Ishikawa (cell line): ENCODE measurements at regions not wholly inside any gene's neighbourhood (a gene's known extent, or its start where the extent isn't known, plus 50 kb on each side); places are given as distances from the start of the nearest gene placed in this dataset.

Experiments used
- CEBPB ChIP-seq: IDR thresholded peaks from 2 replicates; pipeline ENCODE4 v1.6.1; 2012
- CREB1 ChIP-seq: IDR thresholded peaks from 2 replicates; pipeline ENCODE4 v1.6.1; 2012; ENCODE audit warnings: low read depth
- EGR1 ChIP-seq: IDR thresholded peaks from 2 replicates; pipeline ENCODE4 v1.6.1; 2012
- EP300 ChIP-seq: IDR thresholded peaks from 2 replicates; pipeline ENCODE4 v1.6.1; 2012; ENCODE audit warnings: borderline replicate concordance
- FOXM1 ChIP-seq: IDR thresholded peaks from 2 replicates; pipeline ENCODE4 v1.6.1; 2012; ENCODE audit warnings: low read depth, borderline replicate concordance
- NFIC ChIP-seq: IDR thresholded peaks from 2 replicates; pipeline ENCODE4 v1.6.1; 2012
- RAD21 ChIP-seq: IDR thresholded peaks from 2 replicates; pipeline ENCODE4 v1.6.1; 2012; ENCODE audit warnings: low read depth
- TAF1 ChIP-seq: IDR thresholded peaks from 2 replicates; pipeline ENCODE4 v1.6.1; 2012; ENCODE audit warnings: low read depth, mild to moderate bottlenecking
- TCF12 ChIP-seq: IDR thresholded peaks from 2 replicates; pipeline ENCODE4 v1.6.1; 2012; ENCODE audit warnings: low read depth
- TEAD4 ChIP-seq: IDR thresholded peaks from 2 replicates; pipeline ENCODE4 v1.6.1; 2012
- YY1 ChIP-seq: IDR thresholded peaks from 2 replicates; pipeline ENCODE4 v1.6.1; 2012; ENCODE audit warnings: low read depth
- ZBTB7A ChIP-seq: IDR thresholded peaks from 2 replicates; pipeline ENCODE4 v1.6.1; 2012; ENCODE audit warnings: low read depth
- TF ChIP-seq, protein P1 (sequence below): IDR thresholded peaks from 2 replicates; pipeline ENCODE4 v1.6.1; 2012; ENCODE audit warnings: low read depth, mild to moderate bottlenecking
- TF ChIP-seq, protein P2 (sequence below): IDR thresholded peaks from 2 replicates; pipeline ENCODE4 v1.6.1; 2012
- TF ChIP-seq, protein P3 (sequence below): IDR thresholded peaks from 2 replicates; pipeline ENCODE4 v1.6.1; 2012

DNA sequence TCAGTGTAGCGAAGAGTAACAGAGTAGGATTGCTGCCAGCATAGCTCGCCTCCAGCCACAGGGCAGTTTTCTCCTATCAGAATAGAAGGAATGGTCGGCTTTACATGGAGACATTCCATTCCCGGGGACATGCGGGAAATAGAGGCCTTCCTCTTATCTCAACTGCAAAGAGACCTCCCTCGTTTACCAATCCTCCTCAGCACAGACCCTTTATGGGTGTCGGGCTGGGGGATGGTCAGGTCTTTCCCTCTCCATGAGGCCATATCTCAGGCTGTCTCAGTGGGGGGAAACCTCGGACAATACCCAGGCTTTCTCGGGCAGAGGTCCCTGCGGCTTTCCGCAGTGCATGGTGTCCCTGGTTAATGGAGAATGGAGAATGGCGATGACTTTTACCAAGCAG is 285.0 kb downstream of the ASMT start:
- no peak for TF ChIP-seq ZBTB7A
- TF ChIP-seq, protein P1, sequence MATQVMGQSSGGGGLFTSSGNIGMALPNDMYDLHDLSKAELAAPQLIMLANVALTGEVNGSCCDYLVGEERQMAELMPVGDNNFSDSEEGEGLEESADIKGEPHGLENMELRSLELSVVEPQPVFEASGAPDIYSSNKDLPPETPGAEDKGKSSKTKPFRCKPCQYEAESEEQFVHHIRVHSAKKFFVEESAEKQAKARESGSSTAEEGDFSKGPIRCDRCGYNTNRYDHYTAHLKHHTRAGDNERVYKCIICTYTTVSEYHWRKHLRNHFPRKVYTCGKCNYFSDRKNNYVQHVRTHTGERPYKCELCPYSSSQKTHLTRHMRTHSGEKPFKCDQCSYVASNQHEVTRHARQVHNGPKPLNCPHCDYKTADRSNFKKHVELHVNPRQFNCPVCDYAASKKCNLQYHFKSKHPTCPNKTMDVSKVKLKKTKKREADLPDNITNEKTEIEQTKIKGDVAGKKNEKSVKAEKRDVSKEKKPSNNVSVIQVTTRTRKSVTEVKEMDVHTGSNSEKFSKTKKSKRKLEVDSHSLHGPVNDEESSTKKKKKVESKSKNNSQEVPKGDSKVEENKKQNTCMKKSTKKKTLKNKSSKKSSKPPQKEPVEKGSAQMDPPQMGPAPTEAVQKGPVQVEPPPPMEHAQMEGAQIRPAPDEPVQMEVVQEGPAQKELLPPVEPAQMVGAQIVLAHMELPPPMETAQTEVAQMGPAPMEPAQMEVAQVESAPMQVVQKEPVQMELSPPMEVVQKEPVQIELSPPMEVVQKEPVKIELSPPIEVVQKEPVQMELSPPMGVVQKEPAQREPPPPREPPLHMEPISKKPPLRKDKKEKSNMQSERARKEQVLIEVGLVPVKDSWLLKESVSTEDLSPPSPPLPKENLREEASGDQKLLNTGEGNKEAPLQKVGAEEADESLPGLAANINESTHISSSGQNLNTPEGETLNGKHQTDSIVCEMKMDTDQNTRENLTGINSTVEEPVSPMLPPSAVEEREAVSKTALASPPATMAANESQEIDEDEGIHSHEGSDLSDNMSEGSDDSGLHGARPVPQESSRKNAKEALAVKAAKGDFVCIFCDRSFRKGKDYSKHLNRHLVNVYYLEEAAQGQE: no peak
- no peak for TF ChIP-seq RAD21
- TF ChIP-seq CEBPB: no peak
- no peak for TF ChIP-seq EGR1
- TF ChIP-seq, protein P2, sequence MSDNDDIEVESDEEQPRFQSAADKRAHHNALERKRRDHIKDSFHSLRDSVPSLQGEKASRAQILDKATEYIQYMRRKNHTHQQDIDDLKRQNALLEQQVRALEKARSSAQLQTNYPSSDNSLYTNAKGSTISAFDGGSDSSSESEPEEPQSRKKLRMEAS: no peak
- TF ChIP-seq CREB1: no peak
- TF ChIP-seq YY1: no peak
- no peak for TF ChIP-seq EP300
- TF ChIP-seq TEAD4: no peak
- TF ChIP-seq TAF1: no peak
- no peak for TF ChIP-seq TCF12
- TF ChIP-seq, protein P3, sequence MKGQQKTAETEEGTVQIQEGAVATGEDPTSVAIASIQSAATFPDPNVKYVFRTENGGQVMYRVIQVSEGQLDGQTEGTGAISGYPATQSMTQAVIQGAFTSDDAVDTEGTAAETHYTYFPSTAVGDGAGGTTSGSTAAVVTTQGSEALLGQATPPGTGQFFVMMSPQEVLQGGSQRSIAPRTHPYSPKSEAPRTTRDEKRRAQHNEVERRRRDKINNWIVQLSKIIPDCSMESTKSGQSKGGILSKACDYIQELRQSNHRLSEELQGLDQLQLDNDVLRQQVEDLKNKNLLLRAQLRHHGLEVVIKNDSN: no peak
- TF ChIP-seq NFIC: no peak
- no peak for TF ChIP-seq FOXM1

DNA sequence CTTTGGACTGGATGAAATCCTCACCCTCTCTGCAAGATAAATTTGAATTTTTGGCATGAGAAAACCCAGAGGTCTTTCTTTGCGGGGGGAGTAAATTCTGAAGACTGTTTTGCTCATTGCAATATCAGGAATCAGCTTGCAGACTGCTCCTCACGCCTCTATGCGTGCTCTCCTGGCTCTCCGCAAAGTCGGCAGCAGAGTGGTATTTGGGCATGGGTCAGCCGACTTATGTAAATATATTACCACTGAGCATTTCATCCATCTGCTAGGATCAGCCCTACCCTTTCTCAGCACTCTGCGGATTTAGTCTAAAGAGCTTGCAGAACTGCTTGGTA is 288.0 kb downstream of the ASMT start:
- TF ChIP-seq EP300 (no peak), CEBPB (no peak), CREB1 (no peak), RAD21 (no peak), EGR1 (no peak), YY1 (no peak), TCF12 (no peak), ZBTB7A (no peak), FOXM1 (no peak), NFIC (no peak), TAF1 (no peak), TEAD4 (no peak)
- TF ChIP-seq, protein P3: no peak
- TF ChIP-seq, protein P1: no peak
- TF ChIP-seq, protein P2: no peak

DNA sequence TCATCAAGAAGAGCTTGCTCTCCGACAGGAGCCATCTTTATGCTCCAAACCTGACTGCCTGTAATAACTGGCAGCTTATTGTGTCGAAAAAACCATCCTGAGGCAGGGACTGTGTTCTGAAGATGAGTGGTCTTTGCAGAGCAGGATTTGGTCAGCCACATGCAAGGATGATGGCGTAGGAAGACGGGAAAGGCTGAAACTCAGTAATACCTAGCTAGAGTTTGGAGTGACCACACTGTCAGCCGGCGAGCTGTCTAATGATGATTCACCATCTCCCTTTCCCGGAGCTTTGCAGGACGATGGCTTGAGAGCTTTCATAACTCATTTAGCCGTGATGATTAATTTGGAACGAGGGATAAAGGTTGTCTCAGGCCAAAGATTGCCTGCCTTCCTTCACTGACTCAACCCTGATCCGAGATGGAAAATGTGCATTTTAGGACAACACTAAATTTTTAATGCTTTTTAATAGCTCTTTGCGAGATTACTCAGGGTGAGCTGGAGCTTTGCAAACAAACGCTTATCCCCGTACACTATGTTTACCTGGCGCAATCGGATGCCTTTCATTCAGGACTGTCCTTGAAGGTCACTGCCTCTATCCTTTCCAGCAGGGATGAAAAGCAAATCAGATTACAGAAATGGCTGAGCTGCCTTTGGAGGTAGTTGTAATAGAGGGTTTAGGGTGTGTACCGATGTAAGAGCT is 288.5 kb downstream of the ASMT start:
- TF ChIP-seq CREB1: no peak
- TF ChIP-seq EGR1: no peak
- TF ChIP-seq TAF1: no peak
- TF ChIP-seq, protein P3: no peak
- TF ChIP-seq, protein P2: no peak
- no peak for TF ChIP-seq NFIC
- no peak for TF ChIP-seq TCF12
- TF ChIP-seq RAD21: no peak

DNA sequence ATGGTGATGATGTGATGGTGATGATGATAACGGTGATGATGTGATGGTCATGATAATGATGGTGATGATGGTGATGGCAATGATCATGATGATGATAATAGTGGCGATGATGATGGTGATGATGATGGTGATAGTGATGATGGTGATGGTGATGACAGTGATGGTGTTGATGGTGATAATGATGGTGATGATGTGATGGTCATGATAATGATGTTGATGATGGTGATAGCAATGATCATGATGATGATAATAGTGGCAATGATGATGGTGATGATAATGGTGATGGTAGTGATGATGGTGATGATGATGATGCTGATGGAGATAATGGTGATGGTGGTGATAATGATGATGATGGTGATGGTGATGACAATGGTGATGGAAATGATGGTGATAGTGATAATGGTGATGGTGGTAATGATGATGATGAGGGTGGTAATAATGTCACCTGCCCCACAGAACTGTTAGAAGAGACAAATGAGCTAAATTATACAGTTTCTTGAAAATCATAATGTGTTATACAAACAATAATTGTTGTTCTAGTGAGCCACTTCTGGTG is 289.9 kb downstream of the ASMT start:
- TF ChIP-seq TEAD4: no peak
- no peak for TF ChIP-seq FOXM1
- TF ChIP-seq YY1: no peak
- no peak for TF ChIP-seq TCF12
- TF ChIP-seq EGR1: no peak
- TF ChIP-seq, protein P2: no peak
- no peak for TF ChIP-seq CEBPB
- no peak for TF ChIP-seq RAD21
- TF ChIP-seq, protein P3: no peak
- TF ChIP-seq TAF1: no peak
- no peak for TF ChIP-seq EP300
- TF ChIP-seq NFIC: no peak
- TF ChIP-seq CREB1: no peak
